Endothelial cell of umbilical vein (primary cell): ENCODE measurements at regions not wholly inside any gene's neighbourhood (a gene's known extent, or its start where the extent isn't known, plus 50 kb on each side); places are given as distances from the start of the nearest gene placed in this dataset.

Source experiments
- BruUV-seq: library from RNA; stranded (reverse); fragments of 400-500 nt; replicated peaks from 2 replicates; lab custom pipeline; 2021; lab: Mats Ljungman, UMichigan
- CTCF ChIA-PET: fragments of 300-600, 350-600 bp; sonication (Branson Sonifier 250); formaldehyde crosslinking; loops from one replicate; lab custom pipeline; 2021; ENCODE audit warnings: antibody characterized with exemption, inconsistent platforms; lab: Charles Lee
- POLR2A ChIA-PET: fragments of 300-600, 350-600 bp; sonication (Branson Sonifier 250); formaldehyde crosslinking; loops from one replicate; lab custom pipeline; 2021; ENCODE audit warnings: antibody characterized with exemption, inconsistent platforms; lab: Charles Lee
- DNase-seq: peaks from one replicate; pipeline ENCODE4 v3.0.0-alpha.2; 2011; ENCODE audit warnings: low read depth, low spot score
- FAIRE-seq: peaks from 2 replicates; lab custom pipeline; 2011; peaks lifted over from hg19 to GRCh38; lab: Jason Lieb, UNC
- H2AFZ ChIP-seq: 2 replicates; pipeline ENCODE4 v1.6.0; 2012; ENCODE audit warnings: low read depth, low read length, control low read depth, inconsistent platforms
- H3K27ac ChIP-seq: 2 replicates; pipeline ENCODE4 v1.5.1; 2011; ENCODE audit warnings: low read depth, mild to moderate bottlenecking, control low read depth, low read length, moderate library complexity; ENCODE audit not compliant: insufficient read depth
- H3K27me3 ChIP-seq, 2 experiments: 2 replicates each; pipeline versions ENCODE4 v1.6.0 to v1.6.1; 2011; ENCODE audit warnings: low read length in 2 of 2, mixed read lengths in 1 of 2; ENCODE audit not compliant: control insufficient read depth in 2 of 2, insufficient read depth in 2 of 2
- H3K36me3 ChIP-seq, 2 experiments: 2 replicates in 1 of 2; 3 replicates in 1 of 2; pipeline ENCODE4 v1.5.1; 2011; ENCODE audit warnings: low read length in 2 of 2, mild to moderate bottlenecking in 1 of 2, moderate library complexity in 1 of 2; ENCODE audit not compliant: control insufficient read depth in 2 of 2, insufficient read depth in 2 of 2; ENCODE audit errors: extremely low read depth in 1 of 2
- H3K4me1 ChIP-seq: 3 replicates; pipeline ENCODE4 v1.5.1; 2011; ENCODE audit warnings: mild to moderate bottlenecking, low read length; ENCODE audit not compliant: control insufficient read depth, insufficient read depth; ENCODE audit errors: extremely low read depth
- H3K4me2 ChIP-seq: 2 replicates; pipeline ENCODE4 v1.6.1; 2011; ENCODE audit warnings: low read length, control low read depth, mixed read lengths; ENCODE audit not compliant: insufficient read depth
- H3K4me3 ChIP-seq, 3 experiments: fragments of 200-600 bp in 1 of 3; sonication (generic), shearing (Covaris generic) in 1 of 3; replicated peaks in 1 of 3; 2 replicates each; pipeline ENCODE4 v1.5.1; 2011 to 2016; ENCODE audit warnings: control low read depth in 3 of 3, low read length in 3 of 3, mild to moderate bottlenecking in 2 of 3, inconsistent platforms in 1 of 3, low read depth in 1 of 3, moderate library complexity in 1 of 3; ENCODE audit not compliant: insufficient read depth in 1 of 3
- H3K79me2 ChIP-seq: 2 replicates; pipeline ENCODE4 v1.6.0; 2012; ENCODE audit warnings: low read length, inconsistent platforms; ENCODE audit not compliant: control insufficient read depth, insufficient read depth
- H3K9ac ChIP-seq: replicated peaks from 2 replicates; pipeline ENCODE3; 2011; ENCODE audit warnings: low read length, control low read depth; ENCODE audit not compliant: insufficient read depth; ENCODE audit errors: extremely low read depth
- H3K9me1 ChIP-seq: replicated peaks from 3 replicates; pipeline ENCODE4 v1.6.0; 2011; ENCODE audit warnings: mild to moderate bottlenecking, low read length; ENCODE audit not compliant: control insufficient read depth, insufficient read depth; ENCODE audit errors: extremely low read depth
- H3K9me3 ChIP-seq: replicated peaks from 2 replicates; pipeline ENCODE4 v1.5.1; 2012; ENCODE audit warnings: low read length, inconsistent platforms; ENCODE audit not compliant: control insufficient read depth, insufficient read depth
- H4K20me1 ChIP-seq: replicated peaks from 2 replicates; pipeline ENCODE3; 2011; ENCODE audit warnings: mild to moderate bottlenecking, low read length; ENCODE audit not compliant: control insufficient read depth, insufficient read depth; ENCODE audit errors: extremely low read depth
- EZH2 ChIP-seq: IDR thresholded peaks from 2 replicates; pipeline ENCODE4 v1.6.1; 2012; ENCODE audit warnings: borderline replicate concordance, low read depth, mild to moderate bottlenecking, moderate library complexity, low read length, inconsistent platforms; ENCODE audit not compliant: severe bottlenecking
- FOS ChIP-seq: IDR thresholded peaks from 2 replicates; pipeline ENCODE4 v1.6.1; 2011; ENCODE audit warnings: mild to moderate bottlenecking, low read length, moderate library complexity, borderline replicate concordance; ENCODE audit not compliant: insufficient read depth
- GATA2 ChIP-seq: IDR thresholded peaks from 2 replicates; pipeline ENCODE4 v1.7.0; 2011; ENCODE audit warnings: low read depth, mild to moderate bottlenecking, moderate library complexity, mixed read lengths, low read length; ENCODE audit not compliant: insufficient read length, insufficient read depth
- JUN ChIP-seq: IDR thresholded peaks from 2 replicates; pipeline ENCODE4 v1.6.1; 2011; ENCODE audit warnings: borderline replicate concordance, low read depth; ENCODE audit not compliant: insufficient read length, insufficient read depth
- MYC ChIP-seq: IDR thresholded peaks from one replicate; pipeline ENCODE4 v1.6.1; 2011; ENCODE audit warnings: mild to moderate bottlenecking, low read depth, low read length
- POLR2A ChIP-seq: IDR thresholded peaks from 2 replicates; pipeline ENCODE4 v1.6.1; 2012; ENCODE audit warnings: low read depth, mild to moderate bottlenecking, control low read depth, low read length
- POLR2AphosphoS5 ChIP-seq: IDR thresholded peaks from 2 replicates; pipeline ENCODE4 v1.6.1; 2012; ENCODE audit warnings: low read depth, mild to moderate bottlenecking, control low read depth, low read length, moderate library complexity; ENCODE audit not compliant: insufficient read depth
- dilution Hi-C: fragments of 300-500 bp; cut with MboI; formaldehyde crosslinking; loops from one replicate; pipeline ENCODE4 v1.15.0; 2019; ENCODE audit warnings: low sequenced_read_pairs; ENCODE audit not compliant: extremely low pct_ligation_motif_present
- intact Hi-C: fragments of 100-400 bp; cut with micrococcal nuclease; formaldehyde crosslinking; loops from one replicate; pipeline ENCODE4 v1.10.0; 2022
- TF ChIP-seq, protein P1 (sequence below): IDR thresholded peaks from 2 replicates; pipeline ENCODE4 v1.6.1; 2011; ENCODE audit not compliant: insufficient read depth, insufficient read length
- TF ChIP-seq, protein P2 (sequence below), 2 donors: IDR thresholded peaks; 1 replicate in 1 of 2; 2 replicates in 1 of 2; pipeline ENCODE4 v1.5.1; 2011; ENCODE audit warnings: low read length in 2 of 2, mild to moderate bottlenecking in 2 of 2, moderate library complexity in 2 of 2, control low read depth in 1 of 2, inconsistent platforms in 1 of 2, low read depth in 1 of 2; ENCODE audit not compliant: insufficient read depth in 1 of 2; ENCODE audit errors: extremely low read depth in 1 of 2

DNA sequence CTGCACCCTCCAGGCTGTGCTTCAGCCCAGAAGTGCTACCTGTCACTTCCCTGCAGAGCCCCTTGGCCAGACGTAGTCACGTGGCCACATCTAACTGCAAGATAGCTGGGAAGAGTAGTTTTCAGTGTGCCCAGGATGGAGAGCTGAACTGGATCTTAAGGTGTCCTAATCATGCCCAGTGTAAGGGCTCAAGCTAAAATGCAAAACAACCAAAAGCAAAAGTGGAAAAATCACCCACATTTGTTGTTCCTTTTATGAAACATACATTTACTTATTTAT, 59.4 kb upstream of the ROR1 start:
- ChIA-PET CTCF (interaction anchor here (1.4 kb wide), 1 partner anchor 23 kb away, joined by 6 read pairs; no protein-coding TSS in a partner anchor), POLR2A (no interaction called here)
- FAIRE-seq (no peak), DNase-seq (no peak)
- H3K27ac ChIP-seq, result no peak overlapping the region
- no peaks in the 10 kb centered on the region for H3K9me1 ChIP-seq
- BruUV-seq, result no TSS peak
- H3K9me3 ChIP-seq, result no peaks in the 10 kb centered on the region
- peaks cover 0 to 6% of the 10 kb centered on the region in 2 experiments for H3K27me3 ChIP-seq
- H3K9ac ChIP-seq, result no peak overlapping the region
- no peak overlapping the region for H3K4me2 ChIP-seq
- dilution Hi-C loops, result no loop called here
- H3K79me2 ChIP-seq, result no peaks in the 10 kb centered on the region
- H3K4me3 ChIP-seq, result no peak overlapping the region
- intact Hi-C loops, result no loop called here
- no peaks in the 10 kb centered on the region for H3K36me3 ChIP-seq
- no peaks in the 10 kb centered on the region for H3K4me1 ChIP-seq
- no peak for TF ChIP-seq EZH2
- TF ChIP-seq, protein P1, sequence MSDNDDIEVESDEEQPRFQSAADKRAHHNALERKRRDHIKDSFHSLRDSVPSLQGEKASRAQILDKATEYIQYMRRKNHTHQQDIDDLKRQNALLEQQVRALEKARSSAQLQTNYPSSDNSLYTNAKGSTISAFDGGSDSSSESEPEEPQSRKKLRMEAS, result no peak
- TF ChIP-seq FOS, result no peak
- TF ChIP-seq GATA2, result no peak
- TF ChIP-seq, protein P2, sequence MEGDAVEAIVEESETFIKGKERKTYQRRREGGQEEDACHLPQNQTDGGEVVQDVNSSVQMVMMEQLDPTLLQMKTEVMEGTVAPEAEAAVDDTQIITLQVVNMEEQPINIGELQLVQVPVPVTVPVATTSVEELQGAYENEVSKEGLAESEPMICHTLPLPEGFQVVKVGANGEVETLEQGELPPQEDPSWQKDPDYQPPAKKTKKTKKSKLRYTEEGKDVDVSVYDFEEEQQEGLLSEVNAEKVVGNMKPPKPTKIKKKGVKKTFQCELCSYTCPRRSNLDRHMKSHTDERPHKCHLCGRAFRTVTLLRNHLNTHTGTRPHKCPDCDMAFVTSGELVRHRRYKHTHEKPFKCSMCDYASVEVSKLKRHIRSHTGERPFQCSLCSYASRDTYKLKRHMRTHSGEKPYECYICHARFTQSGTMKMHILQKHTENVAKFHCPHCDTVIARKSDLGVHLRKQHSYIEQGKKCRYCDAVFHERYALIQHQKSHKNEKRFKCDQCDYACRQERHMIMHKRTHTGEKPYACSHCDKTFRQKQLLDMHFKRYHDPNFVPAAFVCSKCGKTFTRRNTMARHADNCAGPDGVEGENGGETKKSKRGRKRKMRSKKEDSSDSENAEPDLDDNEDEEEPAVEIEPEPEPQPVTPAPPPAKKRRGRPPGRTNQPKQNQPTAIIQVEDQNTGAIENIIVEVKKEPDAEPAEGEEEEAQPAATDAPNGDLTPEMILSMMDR (IDR thresholded peaks at IDR 0.05; ENCODE audit: extremely low read depth in 1 of 2, insufficient read depth in 1 of 2, low read depth in 1 of 2, low read length in 2 of 2), result no peak
- TF ChIP-seq POLR2AphosphoS5, result no peak
- no peak for TF ChIP-seq POLR2A
- no peak for TF ChIP-seq MYC
- no peak for TF ChIP-seq JUN
- no peaks in the 10 kb centered on the region for H4K20me1 ChIP-seq
- H2AFZ ChIP-seq, result no peak overlapping the region
